ENCODE measurements at regions not wholly inside any gene's neighbourhood (a gene's known extent, or its start where the extent isn't known, plus 50 kb on each side); places are given as distances from the start of the nearest gene placed in this dataset.

GRCh38 chr2:196287523-196287922 lies 116.1 kb upstream of the STK17B start:
- H3K27ac ChIP-seq: no peak overlapping the region
- no peak for DNase-seq
- ATAC-seq: no peak
- no peak overlapping the region for H3K4me3 ChIP-seq
- TF ChIP-seq, protein P1, sequence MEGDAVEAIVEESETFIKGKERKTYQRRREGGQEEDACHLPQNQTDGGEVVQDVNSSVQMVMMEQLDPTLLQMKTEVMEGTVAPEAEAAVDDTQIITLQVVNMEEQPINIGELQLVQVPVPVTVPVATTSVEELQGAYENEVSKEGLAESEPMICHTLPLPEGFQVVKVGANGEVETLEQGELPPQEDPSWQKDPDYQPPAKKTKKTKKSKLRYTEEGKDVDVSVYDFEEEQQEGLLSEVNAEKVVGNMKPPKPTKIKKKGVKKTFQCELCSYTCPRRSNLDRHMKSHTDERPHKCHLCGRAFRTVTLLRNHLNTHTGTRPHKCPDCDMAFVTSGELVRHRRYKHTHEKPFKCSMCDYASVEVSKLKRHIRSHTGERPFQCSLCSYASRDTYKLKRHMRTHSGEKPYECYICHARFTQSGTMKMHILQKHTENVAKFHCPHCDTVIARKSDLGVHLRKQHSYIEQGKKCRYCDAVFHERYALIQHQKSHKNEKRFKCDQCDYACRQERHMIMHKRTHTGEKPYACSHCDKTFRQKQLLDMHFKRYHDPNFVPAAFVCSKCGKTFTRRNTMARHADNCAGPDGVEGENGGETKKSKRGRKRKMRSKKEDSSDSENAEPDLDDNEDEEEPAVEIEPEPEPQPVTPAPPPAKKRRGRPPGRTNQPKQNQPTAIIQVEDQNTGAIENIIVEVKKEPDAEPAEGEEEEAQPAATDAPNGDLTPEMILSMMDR (IDR thresholded peaks at IDR 0.05): no peak
- no peaks in the 10 kb centered on the region for H3K36me3 ChIP-seq
- no peaks in the 10 kb centered on the region for H3K27me3 ChIP-seq (ENCODE audit: low read depth)
- H3K9me3 ChIP-seq: no peaks in the 10 kb centered on the region
- peaks cover 22% of the 10 kb centered on the region for H3K4me1 ChIP-seq
- intact Hi-C loops (cut with DNase I): no loop called here

GRCh38 chr2:196288006-196288538 lies 116.7 kb upstream of the STK17B start:
- Histone ChIP-seq H3K4me1 (peaks cover 22% of the 10 kb centered on the region), H3K27ac (no peak overlapping the region), H3K36me3 (no peaks in the 10 kb centered on the region), H3K4me3 (no peak overlapping the region), H3K9me3 (no peaks in the 10 kb centered on the region), H3K27me3 (ENCODE audit: low read depth) (no peaks in the 10 kb centered on the region)
- DNase-seq: no peak
- TF ChIP-seq, protein P1 (IDR thresholded peaks at IDR 0.05): no peak
- no peak for ATAC-seq
- intact Hi-C loops (cut with DNase I): no loop called here

GRCh38 chr2:196289000-196289399 lies 117.6 kb upstream of the STK17B start:
- Histone ChIP-seq H3K4me3 (no peak overlapping the region), H3K27me3 (ENCODE audit: low read depth) (no peaks in the 10 kb centered on the region), H3K27ac (no peak overlapping the region), H3K36me3 (peaks cover 5% of the 10 kb centered on the region), H3K9me3 (no peaks in the 10 kb centered on the region), H3K4me1 (peaks cover 17% of the 10 kb centered on the region)
- ATAC-seq (no peak), DNase-seq (no peak)
- intact Hi-C loops (cut with DNase I): no loop called here
- TF ChIP-seq, protein P1 (IDR thresholded peaks at IDR 0.05): no peak

DNA sequence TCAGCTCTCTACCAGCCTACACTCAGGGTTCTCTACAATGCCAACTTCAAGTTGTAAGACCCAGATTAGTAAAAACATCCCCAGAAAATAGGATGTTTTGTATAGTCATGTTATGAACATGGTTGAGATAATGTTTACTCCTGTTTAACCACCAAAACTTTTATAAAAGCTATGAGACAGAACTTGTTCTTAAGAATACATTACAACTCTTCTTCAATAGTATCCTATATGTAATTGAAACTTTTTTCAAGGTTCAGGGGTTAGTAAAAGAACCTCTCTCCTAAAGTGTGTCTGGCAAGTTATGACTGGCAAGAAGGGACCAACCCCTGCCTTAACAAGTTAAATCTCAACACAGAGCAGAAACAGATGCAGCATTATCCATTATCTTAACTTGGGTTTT lies 118.8 kb upstream of the STK17B start:
- Histone ChIP-seq H3K4me1 (peaks cover 13% of the 10 kb centered on the region), H3K27me3 (ENCODE audit: low read depth) (no peaks in the 10 kb centered on the region), H3K9me3 (no peaks in the 10 kb centered on the region), H3K36me3 (peaks cover 5% of the 10 kb centered on the region), H3K27ac (no peak overlapping the region), H3K4me3 (no peak overlapping the region)
- intact Hi-C loops (cut with DNase I): no loop called here
- no peak for DNase-seq
- TF ChIP-seq, protein P1 (IDR thresholded peaks at IDR 0.05): no peak
- no peak for ATAC-seq

DNA sequence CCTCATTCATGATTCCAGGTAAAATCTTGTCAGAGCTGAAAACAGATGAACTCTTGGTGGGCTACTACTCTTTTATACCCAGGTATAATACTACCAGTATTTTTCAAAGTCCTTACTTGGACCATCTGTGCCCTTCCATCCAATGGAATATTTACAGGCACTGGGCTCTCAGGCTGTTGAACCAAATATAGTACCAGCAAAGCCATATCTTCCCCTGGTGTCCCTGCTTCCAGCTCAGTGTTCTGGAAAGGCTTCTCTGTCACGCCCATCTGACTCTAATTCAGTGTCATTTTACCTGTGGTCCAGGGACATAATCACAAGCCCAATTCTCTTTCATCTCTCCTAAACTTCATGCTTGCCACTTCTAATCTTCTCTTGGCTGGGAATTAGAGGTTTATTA lies 119.2 kb upstream of the STK17B start:
- TF ChIP-seq, protein P1 (IDR thresholded peaks at IDR 0.05): no peak
- DNase-seq (no peak), ATAC-seq (no peak)
- Histone ChIP-seq H3K27ac (no peak overlapping the region), H3K9me3 (no peaks in the 10 kb centered on the region), H3K36me3 (peaks cover 5% of the 10 kb centered on the region), H3K4me1 (peaks cover 13% of the 10 kb centered on the region), H3K4me3 (no peak overlapping the region), H3K27me3 (ENCODE audit: low read depth) (no peaks in the 10 kb centered on the region)
- intact Hi-C loops (cut with DNase I): no loop called here

DNA sequence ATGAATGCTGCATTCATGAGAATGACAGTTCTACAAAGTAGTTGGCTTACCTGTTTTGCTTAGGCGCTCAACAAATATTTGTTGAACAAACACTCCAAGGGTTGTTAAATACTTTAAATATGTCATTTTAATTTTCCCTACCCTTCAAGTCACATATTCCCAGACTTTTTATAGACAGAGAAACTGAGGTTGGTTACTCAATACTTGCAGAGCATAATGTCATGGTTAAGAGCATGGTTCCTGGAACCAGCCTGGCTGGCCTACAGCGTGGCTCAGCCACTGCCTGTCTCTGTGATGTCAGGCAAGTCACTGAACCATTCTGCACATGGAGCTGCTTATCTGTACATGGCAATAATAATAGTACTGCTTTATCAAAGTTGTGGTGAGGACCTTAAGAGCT lies 120.0 kb upstream of the STK17B start:
- no peaks in the 10 kb centered on the region for H3K9me3 ChIP-seq
- peaks cover 5% of the 10 kb centered on the region for H3K36me3 ChIP-seq
- H3K27ac ChIP-seq: peak overlapping the region; percentile 42
- H3K4me3 ChIP-seq: no peak overlapping the region
- intact Hi-C loops (cut with DNase I): no loop called here
- TF ChIP-seq, protein P1 (IDR thresholded peaks at IDR 0.05): no peak
- H3K4me1 ChIP-seq: peaks cover 13% of the 10 kb centered on the region
- no peaks in the 10 kb centered on the region for H3K27me3 ChIP-seq (ENCODE audit: low read depth)
- no peak for DNase-seq
- ATAC-seq: peak; percentile 39 to 70

Measured in lower lobe of right lung (tissue), 2 donors.